Heart right ventricle (tissue), 16 donors: ENCODE measurements at regions not wholly inside any gene's neighbourhood (a gene's known extent, or its start where the extent isn't known, plus 50 kb on each side); places are given as distances from the start of the nearest gene placed in this dataset.
"Not testable (repeated sequence)": the region's sequence is repeated elsewhere in the genome, so short reads cannot be mapped to it uniquely, and the experiment has no call there.

Experiments used
- ATAC-seq, 8 donors: fragments of 200-7000 bp; cut with Tn5 transposase; one replicate each; pipeline ENCODE4 v1.9.1; 2020; ENCODE audit warnings: mild to moderate bottlenecking in 8 of 8, moderate library complexity in 8 of 8, moderate number of reproducible peaks in 1 of 8
- DNase-seq, 2 donors: peaks; one replicate each; pipeline ENCODE4 v3.0.0-alpha.2; 2020
- H3K27ac ChIP-seq, 10 donors: fragments of 200-600 bp; sonication (generic) in 2 of 10; one replicate each; pipeline versions ENCODE4 v1.5.0 to v1.8.0; 2020 to 2022; ENCODE audit warnings: mild to moderate bottlenecking in 3 of 10
- H3K27me3 ChIP-seq, 7 donors: fragments of 200-600 bp; one replicate each; pipeline ENCODE4 v1.8.0; 2021 to 2022; ENCODE audit warnings: mild to moderate bottlenecking in 2 of 7
- H3K36me3 ChIP-seq, 9 donors: fragments of 200-600 bp; sonication (generic) in 1 of 9; one replicate each; pipeline versions ENCODE4 v1.5.0 to v1.8.0; 2020 to 2022; ENCODE audit warnings: mild to moderate bottlenecking in 2 of 9
- H3K4me1 ChIP-seq, 9 donors: fragments of 200-600 bp; sonication (generic) in 1 of 9; one replicate each; pipeline versions ENCODE4 v1.5.0 to v1.8.0; 2020 to 2022; ENCODE audit warnings: mild to moderate bottlenecking in 4 of 9
- H3K4me3 ChIP-seq, 10 donors: fragments of 200-600 bp; sonication (generic) in 2 of 10; one replicate each; pipeline versions ENCODE4 v1.5.0 to v1.8.0; 2020 to 2022; ENCODE audit warnings: mild to moderate bottlenecking in 7 of 10, moderate library complexity in 2 of 10
- H3K9me3 ChIP-seq, 11 donors: fragments of 200-600 bp in 10 of 11; sonication (generic) in 2 of 11; one replicate each; pipeline versions ENCODE4 v1.5.0 to v1.8.0; 2013 to 2022; ENCODE audit warnings: mild to moderate bottlenecking in 2 of 11, control low read depth in 1 of 11, moderate library complexity in 1 of 11
- CTCF ChIP-seq, 9 donors: fragments of 200-600 bp; sonication (generic) in 2 of 9; IDR thresholded peaks; one replicate each; pipeline versions ENCODE4 v1.5.0 to v1.8.0; 2021 to 2022; ENCODE audit warnings: antibody characterized with exemption in 9 of 9, mild to moderate bottlenecking in 5 of 9, moderate library complexity in 1 of 9
- WGBS, 2 donors: extraction: QIAGEN DNeasy Blood & Tissue Kit; methylation state at CpG; one replicate each; pipeline ENCODE4 v1.1.7; 2013; ENCODE audit warnings: inconsistent platforms in 1 of 2; 5-methylcytosine and 5-hydroxymethylcytosine counted together
- intact Hi-C, 10 donors: fragments of 100-400 bp; cut with DNase I; formaldehyde crosslinking; loops; one replicate each; pipeline versions ENCODE4 v1.11.1 to v1.14.2; 2022
- donor health status: Arrhythmogenic right ventricular cardiomyopathy.
- donor health status: ischemic (EF 13 %, LVEDD 7.1; RV severe dilation, severe dysfunction).
- donor health status: healthy with polysubstance abuse.
- donor health status: DM: no; HTN: yes; CAD: no.
- donor health status: DM: no; HTN: no; CAD: no.
- donor health status: ischemic (EF 25% LVEDD 6.9; RV normal size, moderate dysfunction).
- donor health status: ischemic (EF 25% LVEDD 5.7; RV mildly dilated, moderate dysfunction).
- donor health status: healthy.
- donor health status: DM: yes; HTN: yes; CAD: no.
- donor health status: Ischemic cardiomyopathy.
- donor health status: ischemic (EF 35%, LVEDD 5.7; RV mildly dilated, moderate dysfunction).
- donor health status: nonischemic (EF 11% LVEDD 7.7; RV severe dilation, severe dysfunction).
- donor health status: DM: yes; HTN: yes; CAD: no.
- donor health status: PGD.
- donor health status: ischemic (EF 29% LVEDD 5.4; RV normal size, mild dysfunction).
- donor health status: nonischemic (EF 23%, LVEDD 6.1; RV moderate dilation, normal function).

- WGBS, 2 donors = 51 to 65% methylated on average over 2 of the region's 2 CpGs
- ATAC-seq (no peak), DNase-seq (no peak)
- TF ChIP-seq CTCF (IDR thresholded peaks at IDR 0.05) = no peak
- Histone ChIP-seq H3K36me3 (no peaks in the 10 kb centered on the region), H3K4me3 (no peak overlapping the region), H3K27me3 (no peaks in the 10 kb centered on the region), H3K9me3 (peaks cover 0 to 23% (median 0%) of the 10 kb centered on the region in 11 donors), H3K27ac (no peak overlapping the region), H3K4me1 (no peaks in the 10 kb centered on the region)
- intact Hi-C loops = loop anchor here in 1 of 10 donors (10.0 kb wide), 1 partner anchor 142 kb away; no protein-coding TSS in a partner anchor
These were observed 73.7 kb upstream of the TMEM229A start for GRCh38 chr7:124106575-124106974.

- Histone ChIP-seq H3K4me1 (no peaks in the 10 kb centered on the region), H3K36me3 (no peaks in the 10 kb centered on the region), H3K9me3 (peaks cover 0 to 23% (median 0%) of the 10 kb centered on the region in 11 donors), H3K27ac (no peak overlapping the region), H3K4me3 (no peak overlapping the region), H3K27me3 (no peaks in the 10 kb centered on the region)
- intact Hi-C loops = loop anchor here in 1 of 10 donors (10.0 kb wide), 1 partner anchor 136 kb away; no protein-coding TSS in a partner anchor
- 36 to 39% methylated on average over 5 of the region's 5 CpGs for WGBS, 2 donors
- TF ChIP-seq CTCF (IDR thresholded peaks at IDR 0.05) = peak in 6 of 9 donors; percentile 25 to 42 (median 34)
- DNase-seq (no peak), ATAC-seq (no peak)
These were observed 68.4 kb upstream of the TMEM229A start for GRCh38 chr7:124101173-124101768.

- DNase-seq (no peak), ATAC-seq (no peak)
- H3K4me3 ChIP-seq = no peak overlapping the region
- H3K36me3 ChIP-seq = no peaks in the 10 kb centered on the region
- peaks cover 0 to 23% (median 0%) of the 10 kb centered on the region in 11 donors for H3K9me3 ChIP-seq
- 93 to 98% methylated on average over 3 of the region's 3 CpGs for WGBS, 2 donors
- H3K4me1 ChIP-seq = no peaks in the 10 kb centered on the region
- intact Hi-C loops = loop anchor here in 1 of 10 donors (10.0 kb wide), 1 partner anchor 135 kb away; no protein-coding TSS in a partner anchor
- H3K27me3 ChIP-seq = no peaks in the 10 kb centered on the region
- H3K27ac ChIP-seq = no peak overlapping the region
- no peak for TF ChIP-seq CTCF (IDR thresholded peaks at IDR 0.05)
These were observed 67.3 kb upstream of the TMEM229A start for GRCh38 chr7:124100190-124100589.

GRCh38 chr7:124099585-124099984, 66.7 kb upstream of the TMEM229A start:
- H3K4me1 ChIP-seq, ATAC-seq, H3K27ac ChIP-seq, DNase-seq, intact Hi-C loops, H3K4me3 ChIP-seq, H3K36me3 ChIP-seq, H3K27me3 ChIP-seq: not testable (repeated sequence)
- WGBS, 2 donors = 85 to 90% methylated on average over 10 of the region's 10 CpGs
- peaks cover 0 to 17% (median 0%) of the 10 kb centered on the region in 11 donors for H3K9me3 ChIP-seq

- no peak overlapping the region for H3K4me3 ChIP-seq
- H3K27ac ChIP-seq = no peak overlapping the region
- intact Hi-C loops = no loop called here
- no peaks in the 10 kb centered on the region for H3K36me3 ChIP-seq
- DNase-seq = no peak
- 34 to 61% methylated on average over 2 of the region's 2 CpGs for WGBS, 2 donors
- H3K27me3 ChIP-seq = no peaks in the 10 kb centered on the region
- no peak for ATAC-seq
- no peaks in the 10 kb centered on the region for H3K9me3 ChIP-seq
- TF ChIP-seq CTCF (IDR thresholded peaks at IDR 0.05) = no peak
- peaks cover 0 to 8% (median 0%) of the 10 kb centered on the region in 9 donors for H3K4me1 ChIP-seq
These were observed 56.8 kb upstream of the TMEM229A start for GRCh38 chr7:124089621-124090020.
